NCI-H2107 treated with DMSO at 0.1 percent for 48 hours (cell line): ENCODE measurements at regions not wholly inside any gene's neighbourhood (a gene's known extent, or its start where the extent isn't known, plus 50 kb on each side); places are given as distances from the start of the nearest gene placed in this dataset.
"Not testable (repeated sequence)": the region's sequence is repeated elsewhere in the genome, so short reads cannot be mapped to it uniquely, and the experiment has no call there.

Experiments
- DNase-seq: peaks from one replicate; lab custom pipeline; 2025; ENCODE audit not compliant: unreplicated experiment; lab: John Stamatoyannopoulos, UW

DNA sequence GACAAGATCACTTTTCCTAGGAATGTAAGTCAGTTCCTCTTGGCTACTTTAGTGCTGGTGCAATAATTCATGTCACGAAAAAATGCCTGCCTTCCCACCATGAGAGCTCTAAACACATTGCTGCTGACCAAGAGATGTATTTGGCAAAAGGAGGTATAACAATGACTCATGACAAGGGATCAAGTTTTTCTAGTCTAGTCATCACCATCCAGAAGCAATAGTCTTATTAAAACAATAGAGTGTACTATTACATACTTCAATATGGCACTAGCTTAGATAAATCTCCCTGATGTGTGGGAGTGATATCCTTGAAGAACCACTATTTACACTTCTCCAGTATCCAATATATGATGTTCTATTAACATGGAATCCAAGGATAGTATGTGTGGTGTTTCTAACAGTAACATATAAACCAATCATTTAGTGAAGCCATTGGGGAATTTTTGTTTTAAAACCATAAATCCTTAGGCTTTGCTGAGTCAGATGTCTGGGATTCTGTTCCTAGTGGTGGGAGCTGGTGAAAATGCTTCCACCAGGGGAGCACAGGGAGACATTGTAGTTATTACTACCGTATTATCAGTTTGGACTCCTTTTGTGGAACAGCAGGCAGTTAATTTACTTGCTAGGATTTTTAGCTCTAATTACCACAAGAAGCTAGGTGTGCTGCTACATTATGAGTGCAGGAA, 1387.5 kb downstream of the LRFN5 start:
- DNase-seq = no peak

DNA sequence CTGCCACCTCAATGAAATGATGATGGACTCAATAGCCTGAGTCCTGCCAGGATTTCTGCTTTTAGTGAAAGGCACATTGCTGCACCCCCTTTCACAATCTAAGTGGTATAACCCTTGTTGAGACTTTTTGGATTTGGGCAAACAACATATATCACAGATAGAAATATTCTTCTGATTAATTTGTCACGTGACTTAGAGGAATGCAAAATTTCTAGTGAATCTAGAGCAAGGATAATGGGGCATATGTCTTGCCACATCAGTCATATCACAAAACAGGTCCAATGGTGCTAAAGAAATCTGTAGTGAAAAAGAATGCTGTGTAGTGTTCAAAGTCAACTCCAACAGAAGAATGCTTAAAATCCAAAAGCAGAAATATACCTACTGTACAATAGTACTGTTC, 1386.3 kb downstream of the LRFN5 start:
- DNase-seq = no peak

DNA sequence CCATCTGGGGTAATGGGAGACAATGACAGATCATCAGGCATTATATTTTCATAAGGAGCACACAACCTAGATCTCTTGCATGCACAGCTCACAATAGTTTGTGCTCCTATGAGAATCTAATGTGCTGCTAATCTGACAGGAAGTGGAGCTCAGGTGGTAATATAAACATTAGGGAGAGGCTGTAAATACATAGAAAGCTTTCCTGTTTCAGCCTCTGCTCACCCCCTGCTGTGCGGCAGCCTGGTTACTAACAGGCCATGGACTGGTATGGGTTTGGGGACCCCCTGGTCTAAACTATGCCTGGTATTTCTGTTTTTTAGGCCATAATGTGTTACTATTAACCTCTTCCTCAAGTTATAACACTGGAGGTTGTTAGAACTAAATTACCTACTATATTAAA, 1373.7 kb downstream of the LRFN5 start:
- DNase-seq = no peak

- DNase-seq = not testable (repeated sequence)
These were observed 1366.5 kb downstream of the LRFN5 start for GRCh38 chr14:42973171-42973570.

DNA sequence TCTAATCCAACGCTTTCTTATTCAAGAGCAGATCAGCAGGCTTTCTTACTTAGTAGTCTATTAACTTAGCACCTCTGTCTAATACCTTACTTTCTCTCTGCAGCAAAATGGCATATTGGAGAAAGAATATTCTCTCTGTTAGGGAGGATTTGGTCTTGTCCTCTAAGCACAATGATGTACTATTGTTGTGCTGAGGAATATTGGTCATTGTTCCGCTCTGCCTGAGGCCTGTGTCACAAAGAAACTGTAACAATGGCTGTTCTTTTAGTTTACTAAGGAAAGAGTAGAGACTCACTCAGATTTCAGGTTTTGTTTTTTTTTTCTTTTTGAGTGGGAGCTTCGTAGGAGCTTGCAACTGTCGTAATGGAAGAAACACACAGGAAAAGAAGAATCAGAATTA, 1358.8 kb downstream of the LRFN5 start:
- DNase-seq = no peak

DNA sequence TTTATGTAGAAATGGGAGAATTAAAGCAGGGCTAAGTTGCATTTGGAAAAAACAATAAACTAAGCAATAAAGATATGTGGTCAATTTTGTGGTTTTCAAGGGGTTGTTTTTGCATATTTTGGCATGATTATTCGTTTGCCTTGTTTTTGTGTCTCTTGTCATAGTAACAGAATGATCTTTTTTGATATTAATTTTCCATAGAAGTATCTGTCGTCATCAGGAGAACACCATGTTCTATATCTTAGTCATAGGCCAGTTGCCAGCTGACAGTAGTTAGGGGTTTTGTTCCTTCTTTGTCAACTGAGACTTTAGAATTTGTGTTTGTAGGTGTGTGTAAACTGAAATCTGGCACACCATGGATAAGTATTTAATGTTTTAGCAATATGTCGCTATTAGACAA, 1354.8 kb downstream of the LRFN5 start:
- no peak for DNase-seq

DNA sequence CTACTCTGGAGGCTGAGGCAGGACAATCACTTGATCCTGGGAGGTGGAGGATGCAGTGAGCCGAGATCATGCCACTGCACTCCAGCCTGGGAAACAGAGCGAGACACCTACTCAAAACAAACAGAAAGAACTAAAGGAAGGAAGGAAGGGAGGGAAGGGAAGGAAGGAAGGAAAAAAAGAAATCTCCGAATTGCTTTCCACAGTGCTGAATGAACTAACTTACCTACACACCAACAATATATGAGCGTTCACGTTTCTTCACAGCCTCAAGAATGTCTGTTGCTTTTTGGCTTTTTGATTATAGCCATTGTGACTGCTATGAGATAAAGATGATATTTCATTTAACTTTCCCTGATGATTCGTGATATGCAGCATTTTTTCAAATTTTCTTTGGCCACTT, 1343.7 kb downstream of the LRFN5 start:
- no peak for DNase-seq

- no peak for DNase-seq
These were observed 1341.3 kb downstream of the LRFN5 start for GRCh38 chr14:42947991-42948390.

GRCh38 chr14:42944284-42944683, 1337.6 kb downstream of the LRFN5 start:
- DNase-seq = no peak

GRCh38 chr14:42931308-42931707, 1324.6 kb downstream of the LRFN5 start:
- DNase-seq = no peak

DNA sequence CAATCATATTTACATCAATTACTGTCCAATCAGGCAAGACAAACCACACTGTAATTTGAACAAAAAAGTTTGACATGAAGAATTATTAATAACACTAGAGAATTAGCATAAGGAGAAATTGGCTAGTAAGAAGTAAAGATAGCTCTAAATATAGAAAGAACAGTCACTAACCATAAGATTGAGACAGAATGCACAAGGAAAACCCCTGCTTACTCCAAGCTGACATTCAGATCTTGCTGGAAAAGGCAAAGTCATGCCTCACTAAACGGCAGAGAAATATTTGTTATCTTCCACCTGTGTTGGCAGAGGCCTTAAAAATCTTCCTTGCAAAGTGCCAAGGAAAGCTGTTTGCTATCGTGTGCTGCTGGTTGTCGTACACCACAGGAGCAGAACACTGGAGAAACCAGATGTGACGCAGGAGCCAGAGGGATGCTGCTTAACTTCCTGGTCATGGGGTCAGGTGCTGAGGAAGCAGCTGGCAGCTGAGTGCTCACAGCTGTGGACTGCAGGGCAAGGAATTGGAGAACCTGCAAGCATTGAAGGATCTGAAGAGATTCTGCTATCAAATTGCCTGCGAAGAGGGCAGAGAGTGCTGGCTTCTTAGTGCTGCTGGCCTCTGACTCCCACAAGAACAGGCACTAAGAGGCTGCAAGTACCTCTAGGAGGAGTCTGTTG, 1323.3 kb downstream of the LRFN5 start:
- DNase-seq = no peak

DNA sequence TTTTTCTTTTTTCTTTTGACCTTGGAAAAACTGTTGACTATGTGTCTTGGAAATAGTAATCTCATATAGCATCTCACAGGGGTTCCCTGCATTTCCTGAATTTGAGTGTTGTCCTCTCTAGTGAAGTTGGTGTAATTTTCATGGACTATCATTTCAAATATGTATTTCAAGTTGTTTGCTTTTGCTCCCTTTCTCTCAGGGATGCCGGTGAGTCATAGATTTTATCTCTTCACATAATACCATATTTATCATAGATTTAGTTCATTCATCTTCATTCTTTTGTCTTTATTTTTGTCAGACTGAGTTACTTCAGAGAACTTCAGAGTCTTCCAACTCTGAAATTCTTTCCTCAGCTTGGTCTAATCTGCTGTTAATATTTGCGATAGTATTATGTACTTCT, 1320.6 kb downstream of the LRFN5 start:
- no peak for DNase-seq

DNA sequence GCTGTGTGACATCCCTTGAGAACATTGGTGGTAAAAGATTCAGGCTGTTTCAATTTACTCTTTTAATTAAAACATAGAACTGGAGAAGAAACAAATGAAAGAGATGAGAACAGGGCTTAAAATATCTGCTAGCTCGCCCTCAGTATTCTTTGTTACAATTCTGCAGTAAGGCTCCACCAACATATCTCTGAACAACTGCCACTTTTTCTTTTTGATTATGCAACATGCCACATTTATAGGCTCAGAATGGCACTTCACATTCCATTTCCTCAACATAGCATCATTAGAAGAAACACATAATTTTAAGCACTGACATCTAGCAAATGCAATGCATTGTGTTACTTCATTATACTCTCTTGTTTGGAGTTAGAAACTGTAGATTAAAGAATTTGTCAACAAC, 1315.2 kb downstream of the LRFN5 start:
- no peak for DNase-seq

DNA sequence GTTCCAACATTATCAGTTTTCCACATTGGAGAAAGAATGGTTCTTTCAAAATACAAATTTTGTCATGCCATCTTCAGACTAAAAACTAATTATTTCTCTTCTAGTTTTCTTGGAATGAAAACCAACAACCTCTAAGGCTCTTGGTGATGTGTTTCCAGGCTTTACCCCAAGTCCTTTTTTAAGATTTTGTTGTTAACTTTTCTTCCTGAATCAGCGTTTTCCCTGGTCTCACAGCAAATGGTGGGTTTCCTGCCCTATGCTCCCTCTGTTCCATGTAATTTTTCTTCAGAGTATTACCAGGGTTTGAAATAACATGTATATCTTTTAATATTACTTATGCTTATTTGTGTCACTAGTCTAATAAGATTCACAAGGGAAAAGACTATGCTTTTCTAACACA, 1311.9 kb downstream of the LRFN5 start:
- no peak for DNase-seq

DNA sequence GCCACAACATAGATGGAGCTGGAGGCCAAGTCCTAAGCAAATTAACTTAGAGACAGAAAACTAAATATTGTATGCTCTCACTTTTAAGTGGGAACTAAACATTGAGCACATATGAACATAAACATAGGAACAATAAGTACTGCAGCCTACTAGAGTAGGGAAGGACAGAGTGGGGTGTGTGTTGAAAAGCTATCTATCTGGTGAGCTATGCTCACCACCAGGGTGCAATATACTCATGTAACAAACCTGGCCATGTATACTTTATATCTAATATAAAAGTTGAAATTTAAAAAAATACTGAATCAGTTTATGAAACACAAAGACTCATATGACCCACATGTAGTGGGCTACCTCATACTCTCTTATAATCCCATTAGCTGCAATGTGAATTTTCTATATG, 1305.0 kb downstream of the LRFN5 start:
- DNase-seq = no peak

DNA sequence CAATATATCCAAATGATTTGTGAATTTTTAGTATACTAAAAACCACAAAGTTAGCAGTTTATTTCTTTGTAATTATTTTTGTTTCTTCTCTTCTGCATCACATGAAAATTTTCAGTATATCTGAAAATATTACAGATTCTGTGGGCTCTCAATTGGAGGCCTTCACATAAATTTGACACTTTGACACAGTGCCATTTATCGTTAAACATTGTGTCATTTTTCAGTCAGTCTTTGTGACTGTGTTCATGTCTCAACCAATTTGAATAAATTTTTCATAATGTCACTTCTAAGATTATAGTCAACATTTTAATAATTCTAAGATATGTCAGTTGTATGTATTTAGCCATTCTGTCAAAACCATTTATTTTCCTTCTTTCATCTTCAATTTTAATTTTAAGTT, 1303.0 kb downstream of the LRFN5 start:
- DNase-seq = no peak

GRCh38 chr14:42893183-42893582, 1286.5 kb downstream of the LRFN5 start:
- DNase-seq = no peak

DNA sequence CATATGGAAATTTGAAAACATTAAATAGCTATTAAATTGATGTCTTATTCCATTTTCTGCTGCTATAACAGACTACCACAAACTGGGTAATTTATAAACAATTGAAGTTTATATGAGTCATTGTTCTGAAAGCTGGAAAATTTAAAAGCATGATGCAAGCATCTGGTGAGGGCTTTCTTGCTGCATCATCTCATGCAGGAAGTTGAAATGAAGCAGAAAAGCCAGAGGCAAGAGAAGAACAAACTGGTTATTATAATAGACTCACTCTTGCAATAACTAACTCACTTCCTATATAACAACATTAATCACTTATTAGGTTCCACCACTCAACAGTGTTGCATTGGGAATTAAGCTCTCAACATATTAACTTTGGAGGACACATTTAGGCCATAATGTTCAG, 1277.4 kb downstream of the LRFN5 start:
- DNase-seq = no peak

- DNase-seq = no peak
These were observed 1271.0 kb downstream of the LRFN5 start for GRCh38 chr14:42877716-42878115.

DNA sequence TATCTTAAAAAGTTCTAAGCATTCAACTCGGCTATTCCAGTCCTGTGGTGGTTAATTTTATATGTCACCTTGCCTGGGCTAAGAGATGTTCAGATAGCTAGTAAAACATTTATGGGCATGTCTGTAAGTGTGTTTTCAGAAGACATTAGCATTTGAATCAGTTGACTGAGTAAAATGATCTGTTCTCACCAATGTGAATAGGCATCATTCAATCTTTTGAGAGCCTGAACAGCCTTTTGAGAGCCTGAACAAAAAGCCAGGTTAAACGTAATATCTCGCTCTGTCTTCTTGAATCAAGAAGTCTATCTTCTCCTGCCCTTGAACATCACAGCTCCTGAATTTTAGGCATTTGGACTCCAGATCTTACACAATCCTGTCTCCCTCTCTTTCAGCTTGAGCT, 1266.1 kb downstream of the LRFN5 start:
- DNase-seq = peak; percentile 74

GRCh38 chr14:42869681-42870080, 1263.0 kb downstream of the LRFN5 start:
- no peak for DNase-seq

- DNase-seq = no peak
These were observed 1255.4 kb downstream of the LRFN5 start for GRCh38 chr14:42862114-42862513.

- DNase-seq = no peak
These were observed 1253.7 kb downstream of the LRFN5 start for GRCh38 chr14:42860371-42860770.
